Activated T-helper 2 cell treated with anti-CD3 and anti-CD28 coated beads, Interferon-gamma antibody, Interleukin-2, Interleukin-4, amounts not matched to agents 10 μg/mL and 5 μg/mL and 100 μg/mL, durations not matched to agents 14 hours and 24 hours and 36 hours (primary cell): ENCODE measurements at regions not wholly inside any gene's neighbourhood (a gene's known extent, or its start where the extent isn't known, plus 50 kb on each side); places are given as distances from the start of the nearest gene placed in this dataset.

Experiments
- DNase-seq: peaks from one replicate; pipeline ENCODE4 v3.0.0; 2021; ENCODE audit warnings: low spot score
- H3K27ac Mint-ChIP-seq: one replicate; pipeline ENCODE4 v1.8.0; 2021; ENCODE audit warnings: mixed read lengths
- H3K27me3 Mint-ChIP-seq: one replicate; pipeline ENCODE4 v1.8.0; 2021; ENCODE audit warnings: low read depth, mixed read lengths
- H3K36me3 Mint-ChIP-seq: one replicate; pipeline ENCODE4 v1.8.0; 2021; ENCODE audit warnings: low read depth, mixed read lengths
- H3K4me1 Mint-ChIP-seq: one replicate; pipeline ENCODE4 v1.8.0; 2021; ENCODE audit warnings: low read depth, mixed read lengths
- H3K4me3 Mint-ChIP-seq: one replicate; pipeline ENCODE4 v1.8.0; 2021; ENCODE audit warnings: low read depth, mild to moderate bottlenecking, moderate library complexity, mixed read lengths
- H3K9me3 Mint-ChIP-seq: one replicate; pipeline ENCODE4 v1.8.0; 2021; ENCODE audit warnings: mixed read lengths
- intact Hi-C: fragments of 100-400 bp; cut with micrococcal nuclease; formaldehyde crosslinking; loops from one replicate; pipeline ENCODE4 v1.15.1; 2023

- no peak overlapping the region for H3K4me3 Mint-ChIP-seq
- intact Hi-C loops, result no loop called here
- H3K36me3 Mint-ChIP-seq, result no peaks in the 10 kb centered on the region
- no peak overlapping the region for H3K27ac Mint-ChIP-seq
- no peaks in the 10 kb centered on the region for H3K9me3 Mint-ChIP-seq
- no peak for DNase-seq
- peaks cover 2% of the 10 kb centered on the region for H3K27me3 Mint-ChIP-seq
- no peaks in the 10 kb centered on the region for H3K4me1 Mint-ChIP-seq
Observed at GRCh38 chr15:62749036-62749815, 293.3 kb upstream of the TPM1 start.

DNA sequence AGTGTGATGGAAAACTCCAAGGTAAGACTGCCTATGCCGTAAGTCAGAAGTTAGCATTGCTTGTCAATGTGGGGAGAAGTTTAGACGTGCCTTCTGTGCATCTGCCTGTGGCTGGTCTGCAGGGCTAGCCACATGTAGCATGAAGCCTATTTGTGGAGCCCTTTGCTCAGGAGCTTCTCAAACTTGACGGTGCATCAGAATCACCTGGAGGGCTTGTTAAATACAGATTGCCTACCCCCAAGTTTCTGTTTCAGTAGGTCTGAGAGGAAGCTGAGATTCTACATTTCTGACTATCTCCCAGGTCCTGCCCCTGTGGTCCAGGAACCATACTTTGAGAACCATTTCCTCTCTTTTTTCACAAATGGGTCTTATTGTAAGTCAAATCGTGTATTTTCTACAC lies 292.1 kb upstream of the TPM1 start:
- H3K27ac Mint-ChIP-seq, result no peak overlapping the region
- DNase-seq, result no peak
- peaks cover 2% of the 10 kb centered on the region for H3K27me3 Mint-ChIP-seq
- no peak overlapping the region for H3K4me3 Mint-ChIP-seq
- no peaks in the 10 kb centered on the region for H3K36me3 Mint-ChIP-seq
- no peaks in the 10 kb centered on the region for H3K4me1 Mint-ChIP-seq
- intact Hi-C loops, result no loop called here
- no peaks in the 10 kb centered on the region for H3K9me3 Mint-ChIP-seq

- no peak overlapping the region for H3K27ac Mint-ChIP-seq
- H3K4me3 Mint-ChIP-seq, result no peak overlapping the region
- no peaks in the 10 kb centered on the region for H3K27me3 Mint-ChIP-seq
- intact Hi-C loops, result no loop called here
- H3K36me3 Mint-ChIP-seq, result no peaks in the 10 kb centered on the region
- no peaks in the 10 kb centered on the region for H3K9me3 Mint-ChIP-seq
- no peaks in the 10 kb centered on the region for H3K4me1 Mint-ChIP-seq
- no peak for DNase-seq
Observed at GRCh38 chr15:62752657-62753517, 289.7 kb upstream of the TPM1 start.

GRCh38 chr15:62753518-62754221 lies 288.9 kb upstream of the TPM1 start:
- intact Hi-C loops, result no loop called here
- H3K4me1 Mint-ChIP-seq, result no peaks in the 10 kb centered on the region
- no peaks in the 10 kb centered on the region for H3K27me3 Mint-ChIP-seq
- no peak overlapping the region for H3K4me3 Mint-ChIP-seq
- no peaks in the 10 kb centered on the region for H3K9me3 Mint-ChIP-seq
- no peaks in the 10 kb centered on the region for H3K36me3 Mint-ChIP-seq
- DNase-seq, result no peak
- no peak overlapping the region for H3K27ac Mint-ChIP-seq

- no peak overlapping the region for H3K27ac Mint-ChIP-seq
- H3K9me3 Mint-ChIP-seq, result no peaks in the 10 kb centered on the region
- DNase-seq, result no peak
- no peak overlapping the region for H3K4me3 Mint-ChIP-seq
- intact Hi-C loops, result no loop called here
- no peaks in the 10 kb centered on the region for H3K27me3 Mint-ChIP-seq
- H3K36me3 Mint-ChIP-seq, result no peaks in the 10 kb centered on the region
- no peaks in the 10 kb centered on the region for H3K4me1 Mint-ChIP-seq
Observed at GRCh38 chr15:62756326-62756994, 286.1 kb upstream of the TPM1 start.

- no peaks in the 10 kb centered on the region for H3K4me1 Mint-ChIP-seq
- no peaks in the 10 kb centered on the region for H3K36me3 Mint-ChIP-seq
- H3K27me3 Mint-ChIP-seq, result no peaks in the 10 kb centered on the region
- DNase-seq, result no peak
- H3K9me3 Mint-ChIP-seq, result no peaks in the 10 kb centered on the region
- no peak overlapping the region for H3K27ac Mint-ChIP-seq
- intact Hi-C loops, result no loop called here
- no peak overlapping the region for H3K4me3 Mint-ChIP-seq
Observed at GRCh38 chr15:62756995-62757360, 285.6 kb upstream of the TPM1 start.

DNA sequence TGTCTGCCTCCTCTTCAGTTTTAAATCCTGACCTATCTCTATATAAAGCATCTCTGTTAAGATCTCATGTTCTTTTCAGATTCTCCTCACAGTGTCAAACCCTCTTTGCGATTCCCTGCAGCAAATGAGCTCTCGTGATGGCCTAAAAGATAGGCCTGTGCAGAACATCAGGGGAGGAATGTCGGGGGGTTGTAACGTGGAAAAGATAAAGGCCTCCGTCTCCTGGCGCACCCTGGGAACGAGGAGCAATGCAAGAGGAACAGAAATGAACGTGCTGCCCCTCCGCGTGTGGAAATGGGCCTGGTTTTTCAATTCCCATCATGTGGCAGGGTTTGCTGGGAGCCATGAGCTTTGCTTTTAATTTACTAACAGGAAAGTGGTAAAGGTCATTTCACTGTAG lies 285.0 kb upstream of the TPM1 start:
- Mint-ChIP-seq H3K36me3 (no peaks in the 10 kb centered on the region), H3K4me1 (no peaks in the 10 kb centered on the region), H3K27me3 (no peaks in the 10 kb centered on the region), H3K9me3 (no peaks in the 10 kb centered on the region), H3K27ac (no peak overlapping the region), H3K4me3 (no peak overlapping the region)
- no peak for DNase-seq
- intact Hi-C loops, result no loop called here

DNA sequence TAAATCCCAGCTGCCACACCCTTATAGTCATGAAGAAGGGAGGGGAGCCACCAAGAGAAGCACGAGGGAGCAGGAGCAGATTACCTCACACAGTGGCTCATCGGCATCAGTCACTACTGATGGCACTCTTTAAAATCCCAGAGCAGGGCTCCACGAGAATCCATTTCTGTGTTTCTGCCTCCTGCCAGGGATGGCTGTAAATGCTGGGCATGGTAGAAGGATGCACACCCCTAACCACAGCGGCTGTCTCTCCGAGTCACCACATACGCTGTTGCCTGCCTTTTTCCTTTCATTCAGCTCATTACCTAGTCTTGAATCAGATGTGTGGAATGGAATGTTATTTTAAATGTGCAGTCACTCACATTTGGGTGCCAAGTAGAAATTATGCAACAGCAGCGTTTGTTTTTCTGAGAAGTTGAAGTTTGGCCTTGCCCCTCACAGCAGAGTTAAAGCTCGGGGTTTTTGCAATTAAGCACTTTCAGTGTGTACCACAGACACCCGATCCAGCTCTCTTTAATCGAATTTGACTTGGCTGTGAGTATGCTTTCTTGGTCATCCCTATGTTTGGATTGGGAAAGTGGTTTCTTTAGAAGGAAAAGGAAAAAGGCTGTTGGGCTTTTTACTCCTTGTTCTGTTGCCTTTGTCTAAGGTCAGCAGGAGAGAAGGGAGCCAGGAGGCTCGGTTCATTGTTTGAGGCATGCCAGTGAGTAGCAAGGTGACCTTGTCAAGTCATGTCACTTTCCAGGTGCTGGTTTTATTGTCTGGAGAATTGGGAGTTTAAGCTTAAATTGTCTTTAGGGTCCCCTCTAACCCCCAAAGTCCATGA lies 284.2 kb upstream of the TPM1 start:
- Mint-ChIP-seq H3K27me3 (no peaks in the 10 kb centered on the region), H3K36me3 (no peaks in the 10 kb centered on the region), H3K4me3 (no peak overlapping the region), H3K4me1 (no peaks in the 10 kb centered on the region), H3K9me3 (no peaks in the 10 kb centered on the region), H3K27ac (no peak overlapping the region)
- intact Hi-C loops, result no loop called here
- DNase-seq, result no peak

DNA sequence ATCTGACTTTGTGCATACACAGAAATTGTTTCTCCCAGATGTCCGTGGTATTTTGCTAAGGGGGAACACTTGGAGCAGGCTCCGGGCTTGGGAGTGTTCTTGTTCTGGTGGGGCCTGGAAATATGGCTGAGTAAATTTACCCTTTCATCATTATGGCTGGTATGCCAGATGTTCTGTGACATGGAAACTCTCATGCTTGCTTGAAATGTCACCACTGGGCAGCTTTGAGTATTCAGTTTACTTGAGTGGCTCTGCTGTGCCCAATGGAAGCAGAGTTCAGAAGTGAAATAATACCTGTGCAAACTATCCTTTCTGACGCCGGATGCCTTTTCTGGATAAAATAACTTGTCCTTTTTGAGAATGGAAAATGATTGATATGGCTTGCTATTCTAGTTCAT lies 283.6 kb upstream of the TPM1 start:
- H3K4me3 Mint-ChIP-seq, result no peak overlapping the region
- no peak for DNase-seq
- H3K27ac Mint-ChIP-seq, result no peak overlapping the region
- H3K4me1 Mint-ChIP-seq, result no peaks in the 10 kb centered on the region
- H3K27me3 Mint-ChIP-seq, result no peaks in the 10 kb centered on the region
- intact Hi-C loops, result no loop called here
- no peaks in the 10 kb centered on the region for H3K36me3 Mint-ChIP-seq
- no peaks in the 10 kb centered on the region for H3K9me3 Mint-ChIP-seq

- no peak for DNase-seq
- Mint-ChIP-seq H3K9me3 (no peaks in the 10 kb centered on the region), H3K27ac (no peak overlapping the region), H3K4me3 (no peak overlapping the region), H3K36me3 (no peaks in the 10 kb centered on the region), H3K27me3 (no peaks in the 10 kb centered on the region), H3K4me1 (no peaks in the 10 kb centered on the region)
- intact Hi-C loops, result no loop called here
Observed at GRCh38 chr15:62760538-62760937, 282.0 kb upstream of the TPM1 start.

GRCh38 chr15:62765916-62766315 lies 276.6 kb upstream of the TPM1 start:
- H3K27me3 Mint-ChIP-seq, result no peaks in the 10 kb centered on the region
- no peaks in the 10 kb centered on the region for H3K36me3 Mint-ChIP-seq
- no peaks in the 10 kb centered on the region for H3K4me1 Mint-ChIP-seq
- H3K27ac Mint-ChIP-seq, result no peak overlapping the region
- no peaks in the 10 kb centered on the region for H3K9me3 Mint-ChIP-seq
- DNase-seq, result no peak
- no peak overlapping the region for H3K4me3 Mint-ChIP-seq
- intact Hi-C loops, result no loop called here

DNA sequence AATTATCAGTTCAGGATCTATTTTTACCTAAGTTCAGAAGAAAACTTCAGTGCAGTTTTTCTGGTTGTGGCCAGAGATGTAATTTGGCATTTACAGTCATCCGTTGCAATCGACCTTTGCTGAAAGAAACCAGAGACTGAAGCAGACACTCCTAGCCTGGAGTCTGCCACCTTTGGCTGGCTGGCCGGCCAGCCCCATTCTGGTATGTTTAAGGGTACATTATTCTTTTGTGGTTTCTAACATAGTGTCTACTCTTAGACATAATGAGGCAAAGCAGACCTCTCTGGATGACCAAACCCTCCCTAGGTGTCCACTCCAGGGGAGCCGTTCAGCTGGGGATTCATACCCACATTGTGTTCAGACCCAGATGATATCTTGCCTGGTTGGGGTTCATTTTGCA lies 275.9 kb upstream of the TPM1 start:
- intact Hi-C loops, result no loop called here
- Mint-ChIP-seq H3K4me1 (no peaks in the 10 kb centered on the region), H3K9me3 (no peaks in the 10 kb centered on the region), H3K27me3 (no peaks in the 10 kb centered on the region), H3K27ac (no peak overlapping the region), H3K36me3 (no peaks in the 10 kb centered on the region), H3K4me3 (no peak overlapping the region)
- DNase-seq, result no peak
